Peyer's patch (tissue), 4 donors: ENCODE measurements at regions not wholly inside any gene's neighbourhood (a gene's known extent, or its start where the extent isn't known, plus 50 kb on each side); places are given as distances from the start of the nearest gene placed in this dataset.

Experiments
- DNase-seq, 3 donors: peaks; one replicate each; pipeline ENCODE4 v3.0.0-alpha.2; 2017 to 2019
- H3K27ac ChIP-seq, 4 donors: fragments of 200-600 bp; sonication (generic); one replicate each; pipeline ENCODE4 v1.5.1; 2016 to 2019
- H3K27me3 ChIP-seq, 2 donors: fragments of 200-600 bp; sonication (generic); one replicate each; pipeline ENCODE4 v1.5.1; 2019
- H3K36me3 ChIP-seq, 3 donors: fragments of 200-600 bp; sonication (generic); one replicate each; pipeline ENCODE4 v1.5.1; 2016 to 2019
- H3K4me1 ChIP-seq, 4 donors: fragments of 200-600 bp; sonication (generic); one replicate each; pipeline ENCODE4 v1.5.1; 2016 to 2019
- H3K4me3 ChIP-seq, 4 donors: fragments of 200-600 bp; sonication (generic); 1 replicate in 3 of 4; 2 replicates in 1 of 4; pipeline ENCODE4 v1.5.1; 2016 to 2019; ENCODE audit warnings: mild to moderate bottlenecking in 1 of 4
- H3K9me3 ChIP-seq, 4 donors: fragments of 200-600 bp; sonication (generic); one replicate each; pipeline ENCODE4 v1.5.1; 2016 to 2019; ENCODE audit warnings: mild to moderate bottlenecking in 1 of 4
- CTCF ChIP-seq, 6 experiments: fragments of 450-650 bp in 4 of 6; fragments of 200-600 bp in 2 of 6; sonication (generic) in 1 of 6; IDR thresholded peaks; one replicate each; pipeline ENCODE4 v1.5.1; 2017 to 2019; ENCODE audit warnings: antibody characterized with exemption in 6 of 6, mild to moderate bottlenecking in 3 of 6, moderate library complexity in 1 of 6
- POLR2A ChIP-seq, 2 donors: fragments of 450-650 bp; IDR thresholded peaks; one replicate each; pipeline ENCODE4 v1.5.1; 2017; ENCODE audit warnings: antibody characterized with exemption in 2 of 2, mild to moderate bottlenecking in 2 of 2, moderate library complexity in 2 of 2

- H3K4me3 ChIP-seq = no peak overlapping the region
- H3K27ac ChIP-seq = no peak overlapping the region
- DNase-seq = no peak
- no peak for TF ChIP-seq CTCF (IDR thresholded peaks at IDR 0.05)
- no peak for TF ChIP-seq POLR2A (IDR thresholded peaks at IDR 0.05)
- peaks cover 0 to 27% (median 0%) of the 10 kb centered on the region in 4 donors for H3K4me1 ChIP-seq
- no peaks in the 10 kb centered on the region for H3K9me3 ChIP-seq
- no peaks in the 10 kb centered on the region for H3K36me3 ChIP-seq
- no peaks in the 10 kb centered on the region for H3K27me3 ChIP-seq
These were observed 82.5 kb downstream of the KLF5 start for GRCh38 chr13:73141292-73141771.

GRCh38 chr13:73140801-73141200 lies 82.0 kb downstream of the KLF5 start:
- no peaks in the 10 kb centered on the region for H3K9me3 ChIP-seq
- no peak for DNase-seq
- no peak for TF ChIP-seq POLR2A (IDR thresholded peaks at IDR 0.05)
- TF ChIP-seq CTCF (IDR thresholded peaks at IDR 0.05) = no peak
- no peak overlapping the region for H3K4me3 ChIP-seq
- no peaks in the 10 kb centered on the region for H3K27me3 ChIP-seq
- H3K27ac ChIP-seq = no peak overlapping the region
- H3K4me1 ChIP-seq = peaks cover 0 to 27% (median 0%) of the 10 kb centered on the region in 4 donors
- H3K36me3 ChIP-seq = no peaks in the 10 kb centered on the region

- no peak for DNase-seq
- Histone ChIP-seq H3K27ac (peak overlapping the region in 2 of 4 donors; percentile 35 to 53), H3K4me1 (peaks cover 0 to 27% (median 0%) of the 10 kb centered on the region in 4 donors), H3K4me3 (no peak overlapping the region), H3K27me3 (no peaks in the 10 kb centered on the region), H3K9me3 (no peaks in the 10 kb centered on the region), H3K36me3 (no peaks in the 10 kb centered on the region)
- no peak for TF ChIP-seq CTCF (IDR thresholded peaks at IDR 0.05)
- TF ChIP-seq POLR2A (IDR thresholded peaks at IDR 0.05) = no peak
These were observed 80.1 kb downstream of the KLF5 start for GRCh38 chr13:73138638-73139491.

- DNase-seq = no peak
- peaks cover 0 to 27% (median 0%) of the 10 kb centered on the region in 4 donors for H3K4me1 ChIP-seq
These were observed 79.5 kb downstream of the KLF5 start for GRCh38 chr13:73138276-73138637.

GRCh38 chr13:73136776-73137175 lies 78.0 kb downstream of the KLF5 start:
- H3K27ac ChIP-seq = no peak overlapping the region

More at GRCh38 chr13:73138276-73138637, 79.5 kb downstream of the KLF5 start:
- Histone ChIP-seq H3K4me3 (no peak overlapping the region), H3K36me3 (no peaks in the 10 kb centered on the region), H3K27me3 (no peaks in the 10 kb centered on the region), H3K27ac (peak overlapping the region in 1 of 4 donors; percentile 53), H3K9me3 (no peaks in the 10 kb centered on the region)
- TF ChIP-seq POLR2A (IDR thresholded peaks at IDR 0.05) = no peak
- TF ChIP-seq CTCF (IDR thresholded peaks at IDR 0.05) = no peak

More at GRCh38 chr13:73136776-73137175, 78.0 kb downstream of the KLF5 start:
- Histone ChIP-seq H3K36me3 (no peaks in the 10 kb centered on the region), H3K27me3 (no peaks in the 10 kb centered on the region), H3K9me3 (no peaks in the 10 kb centered on the region), H3K4me1 (peaks cover 0 to 23% (median 0%) of the 10 kb centered on the region in 4 donors), H3K4me3 (no peak overlapping the region)
- TF ChIP-seq CTCF (IDR thresholded peaks at IDR 0.05) (no peak), POLR2A (IDR thresholded peaks at IDR 0.05) (no peak)
- no peak for DNase-seq
